T-helper 9 cell (primary cell): ENCODE measurements at regions not wholly inside any gene's neighbourhood (a gene's known extent, or its start where the extent isn't known, plus 50 kb on each side); places are given as distances from the start of the nearest gene placed in this dataset.

Experiments
- DNase-seq: peaks from one replicate; pipeline ENCODE4 v3.0.0-alpha.2; 2020

GRCh38 chr5:124414973-124415372, 331.5 kb downstream of the ZNF608 start:
- DNase-seq, result no peak

- DNase-seq, result no peak
Measured at GRCh38 chr5:124410539-124411488, 335.6 kb downstream of the ZNF608 start.

DNA sequence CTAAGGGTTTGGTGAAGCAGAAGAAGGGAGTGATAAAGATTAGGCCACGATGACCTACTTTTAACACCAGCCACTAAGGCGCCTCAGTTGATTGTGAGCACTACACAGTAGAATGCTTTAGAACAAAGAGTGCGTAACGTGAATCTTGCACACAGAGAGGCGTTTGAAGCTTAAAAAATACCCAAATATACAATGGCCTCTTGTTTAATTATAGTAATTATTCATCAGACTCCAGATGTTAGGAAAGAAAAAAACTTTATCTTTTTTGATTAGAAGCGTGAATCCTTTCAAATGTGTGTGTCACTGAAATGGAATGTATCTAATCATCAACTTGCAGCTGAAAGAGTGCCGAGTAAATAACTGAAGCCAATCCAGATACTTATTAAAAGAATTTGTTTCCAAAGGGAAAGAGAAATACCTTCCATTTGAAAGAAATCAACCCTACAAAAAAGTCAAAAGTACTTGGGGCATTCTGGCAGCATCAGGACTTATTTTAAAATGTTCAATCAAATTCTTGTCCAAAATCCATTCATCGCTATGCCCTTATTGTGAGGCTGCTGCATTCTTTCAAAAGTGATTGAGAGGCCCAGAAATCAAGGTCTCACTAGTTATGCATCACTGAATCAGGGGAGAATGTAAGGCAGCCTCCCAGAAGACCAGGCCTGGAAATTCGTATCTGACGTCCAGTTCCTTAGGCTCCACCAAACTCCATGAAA, 337.5 kb downstream of the ZNF608 start:
- DNase-seq, result no peak

DNA sequence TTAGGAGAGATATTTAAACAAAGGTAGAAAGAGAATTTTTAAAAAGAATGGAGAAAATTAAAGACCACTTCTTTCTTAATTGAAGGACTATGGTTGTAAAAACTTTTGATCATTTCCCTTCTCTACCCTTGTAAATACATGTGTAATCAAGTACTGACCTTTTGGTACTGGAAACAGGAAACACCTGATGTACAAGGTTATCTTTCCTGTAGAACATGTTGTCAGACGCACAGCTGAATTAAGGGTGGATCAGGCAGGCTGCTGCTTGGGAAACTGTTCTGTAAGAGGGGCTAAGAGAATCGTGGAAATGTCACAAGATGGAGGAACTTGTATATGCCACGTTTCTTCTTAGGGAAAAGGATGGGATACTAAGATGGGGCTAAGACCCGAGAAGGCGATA, 341.6 kb downstream of the ZNF608 start:
- no peak for DNase-seq

GRCh38 chr5:124403281-124403680, 343.2 kb downstream of the ZNF608 start:
- no peak for DNase-seq

DNA sequence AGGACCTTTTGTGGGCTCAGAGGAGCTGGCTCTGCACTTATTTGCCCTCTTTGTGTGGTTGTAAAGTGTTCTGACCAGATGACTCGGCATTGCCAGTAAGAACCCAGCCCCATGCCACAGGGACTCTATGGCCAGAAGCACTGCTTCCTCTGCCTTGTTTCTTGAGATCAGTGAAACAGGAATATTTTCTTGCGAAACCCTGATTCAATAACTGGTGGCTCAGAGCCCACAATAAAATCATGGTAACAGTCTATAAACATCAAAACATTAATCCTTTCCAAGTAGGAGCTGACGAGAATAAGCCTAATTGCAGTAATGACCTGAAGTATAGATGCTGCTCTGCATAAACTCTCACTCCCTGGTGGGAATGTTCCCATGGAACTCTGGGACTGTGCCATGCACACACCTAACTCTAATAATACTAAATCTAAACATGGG, 344.3 kb downstream of the ZNF608 start:
- DNase-seq, result no peak

- DNase-seq, result no peak
Measured at GRCh38 chr5:124401476-124402143, 344.8 kb downstream of the ZNF608 start.

GRCh38 chr5:124399426-124399961, 346.9 kb downstream of the ZNF608 start:
- no peak for DNase-seq

- DNase-seq, result no peak
Measured at GRCh38 chr5:124398460-124398859, 348.0 kb downstream of the ZNF608 start.

- no peak for DNase-seq
Measured at GRCh38 chr5:124397317-124397716, 349.1 kb downstream of the ZNF608 start.

- DNase-seq, result no peak
Measured at GRCh38 chr5:124395926-124396325, 350.5 kb downstream of the ZNF608 start.

- no peak for DNase-seq
Measured at GRCh38 chr5:124395287-124395686, 351.2 kb downstream of the ZNF608 start.

DNA sequence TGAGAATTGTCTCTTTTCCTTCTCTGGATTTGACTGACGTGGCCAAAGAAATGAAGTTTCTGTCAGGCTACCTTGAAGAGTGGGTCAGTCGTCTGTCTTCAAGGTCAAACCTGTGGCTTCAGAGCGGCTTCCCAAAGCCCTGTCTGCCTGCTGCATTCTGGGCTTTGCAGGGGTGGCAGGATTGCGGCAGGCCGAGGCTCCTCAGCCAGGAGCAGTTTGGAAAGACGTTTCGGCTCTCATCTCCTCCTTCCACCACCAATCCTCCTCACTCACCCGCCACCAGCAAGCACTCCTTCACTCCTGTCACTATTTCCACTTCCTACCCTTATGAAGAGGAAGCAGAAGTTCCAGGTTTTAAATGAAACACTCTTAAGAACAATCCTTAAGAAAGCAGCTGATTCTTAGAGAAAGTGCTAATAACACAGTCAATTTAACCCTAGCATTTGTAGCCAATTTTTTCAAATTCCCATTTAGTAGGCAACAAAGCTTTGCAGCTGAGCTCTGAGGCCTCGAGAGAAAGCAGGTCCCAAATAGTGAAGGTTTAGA, 351.7 kb downstream of the ZNF608 start:
- DNase-seq, result no peak

DNA sequence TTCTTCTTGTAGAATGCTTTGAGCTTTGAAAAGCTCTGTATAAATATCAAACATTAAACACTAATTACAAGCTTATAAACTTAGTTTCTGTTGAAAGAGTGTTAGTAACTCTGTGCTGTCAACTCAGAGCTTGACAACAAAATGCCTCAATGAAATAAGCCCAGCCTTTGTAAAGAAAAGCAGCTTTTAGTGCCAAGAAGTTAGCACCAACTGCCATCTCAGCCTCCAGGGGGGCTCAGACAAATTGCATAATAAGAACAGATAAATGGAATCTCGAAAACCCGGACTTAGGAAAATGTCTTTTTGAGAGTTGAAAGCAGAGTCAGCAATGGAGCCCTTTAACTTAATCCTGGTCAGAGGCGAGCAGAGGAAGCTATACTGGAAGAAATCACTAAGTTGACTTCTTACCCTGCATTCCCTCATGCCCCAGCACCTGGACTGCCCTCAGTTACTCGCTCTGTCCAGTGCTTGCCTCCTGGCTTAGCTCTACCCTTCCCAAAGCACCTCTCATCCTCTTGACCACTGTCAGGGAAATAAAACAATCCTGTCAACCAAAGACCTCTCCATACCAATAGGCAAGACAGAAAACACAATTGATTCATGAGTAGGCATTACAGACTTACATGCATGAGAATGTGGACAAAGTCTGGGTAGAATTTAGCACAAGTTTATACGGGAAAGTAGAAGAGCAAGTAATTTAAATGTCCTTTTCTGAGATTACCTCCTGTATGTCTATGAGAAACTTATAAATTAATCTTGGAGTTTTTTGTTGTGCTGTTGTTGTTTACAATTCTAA, 352.7 kb downstream of the ZNF608 start:
- no peak for DNase-seq

DNA sequence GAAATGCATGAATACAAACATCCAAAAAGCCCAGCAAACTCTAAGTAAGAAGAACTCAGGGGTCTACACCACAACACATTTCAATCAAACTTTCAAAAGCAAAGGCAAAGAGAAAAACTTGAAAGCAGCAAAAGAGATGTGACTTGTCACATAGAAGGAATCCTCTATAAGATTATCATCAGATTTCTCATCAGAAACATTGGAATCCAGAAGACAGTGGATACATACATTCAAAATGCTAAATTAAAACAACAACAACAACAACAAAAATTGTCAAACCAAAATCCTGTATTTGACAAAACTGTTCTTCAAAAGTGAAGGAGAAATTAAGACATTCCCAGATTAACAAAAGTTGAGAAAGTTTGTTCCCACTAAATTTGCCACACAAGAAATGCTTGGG, 362.7 kb downstream of the ZNF608 start:
- DNase-seq, result no peak

- DNase-seq, result no peak
Measured at GRCh38 chr5:124377386-124377785, 369.1 kb downstream of the ZNF608 start.

- DNase-seq, result no peak
Measured at GRCh38 chr5:124373883-124374282, 372.6 kb downstream of the ZNF608 start.

DNA sequence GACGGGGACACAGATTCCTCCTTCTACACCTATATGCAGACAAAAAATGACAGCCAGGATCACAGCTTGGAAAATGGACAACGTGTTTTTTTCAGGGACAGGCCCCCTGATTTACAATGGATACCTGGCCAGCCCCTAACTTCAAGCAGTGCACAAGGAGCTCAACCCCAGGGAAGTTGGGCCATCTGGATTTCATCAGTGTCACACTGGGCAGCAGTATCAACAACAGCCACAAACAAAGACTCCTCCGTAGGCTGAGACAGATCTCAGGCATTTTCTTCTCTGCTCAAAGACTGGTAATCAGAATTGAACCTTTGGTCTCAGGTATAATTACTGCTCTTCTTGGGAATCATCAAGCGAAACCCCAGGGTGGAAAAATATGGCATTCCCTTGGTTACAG, 374.0 kb downstream of the ZNF608 start:
- no peak for DNase-seq

GRCh38 chr5:124371111-124371706, 375.2 kb downstream of the ZNF608 start:
- DNase-seq, result no peak

DNA sequence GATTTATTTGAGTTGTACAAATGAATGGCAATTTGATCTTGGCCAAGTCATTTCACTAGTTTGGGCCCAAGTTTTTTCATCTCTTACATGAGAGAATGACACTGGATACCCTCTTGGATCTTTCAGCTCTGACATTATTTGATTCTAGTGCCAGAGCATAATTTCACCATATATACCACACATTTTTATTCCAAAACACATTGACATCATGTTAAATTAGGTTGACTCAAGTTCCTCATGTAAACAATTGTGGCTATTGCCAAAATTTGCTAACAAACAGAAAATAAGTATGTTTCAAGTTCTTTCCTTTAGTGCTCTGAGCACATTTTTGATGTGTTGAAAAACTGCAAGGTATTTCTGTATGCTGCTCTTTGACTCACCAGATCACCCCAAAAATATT, 375.8 kb downstream of the ZNF608 start:
- DNase-seq, result no peak

DNA sequence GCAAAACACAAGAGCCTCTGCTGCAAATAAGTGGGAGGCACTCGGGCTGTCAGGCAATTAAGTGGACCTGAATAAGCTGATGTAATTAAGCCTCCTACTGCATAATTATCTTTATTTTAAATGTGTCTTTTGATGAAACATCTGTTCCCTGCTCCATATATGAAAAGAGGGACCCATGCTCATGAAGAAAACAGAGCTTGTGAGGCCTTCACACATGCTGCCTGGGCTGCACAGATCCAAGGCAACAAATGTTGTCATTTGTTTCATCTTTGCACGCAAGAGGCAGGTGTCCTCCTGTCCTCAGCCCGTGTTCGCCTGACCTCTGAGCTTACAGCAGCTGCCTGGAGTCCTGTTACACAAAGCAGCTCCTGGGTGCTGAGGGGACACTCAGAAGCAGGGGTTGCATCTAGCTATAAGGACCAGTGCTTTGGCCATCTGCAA, 381.1 kb downstream of the ZNF608 start:
- no peak for DNase-seq
